GM18907 (cell line): ENCODE measurements at regions not wholly inside any gene's neighbourhood (a gene's known extent, or its start where the extent isn't known, plus 50 kb on each side); places are given as distances from the start of the nearest gene placed in this dataset.
A peak's percentile ranks its signal among the peaks of the same experiment; 100 is the strongest.

ENCODE experiments used
- ATAC-seq: cut with Tn5 transposase; IDR thresholded peaks from one replicate; pipeline ENCODE4 v1.9.1; 2021; ENCODE audit warnings: mild to moderate bottlenecking, moderate library complexity; ENCODE audit not compliant: unreplicated experiment

DNA sequence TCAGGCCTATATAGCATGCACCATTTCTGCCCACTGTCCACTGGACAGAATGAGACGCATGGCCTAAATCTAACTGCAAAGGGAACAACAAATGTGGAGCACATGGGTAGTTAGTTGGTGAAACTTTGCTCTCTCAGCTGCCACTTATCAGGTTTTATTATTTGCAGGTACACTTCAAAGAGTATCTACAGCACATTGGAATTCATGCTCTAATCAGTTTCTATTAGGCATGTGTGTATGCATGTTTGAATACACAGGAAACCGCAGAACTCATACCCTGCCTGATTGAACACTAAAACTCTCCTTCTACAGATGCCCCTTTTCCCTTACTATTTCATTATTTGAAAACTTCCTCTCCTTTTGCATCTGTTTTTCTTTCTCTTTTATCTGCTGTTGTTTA, 97.4 kb upstream of the HSF2 start:
- ATAC-seq = no peak

- no peak for ATAC-seq
Measured at GRCh38 chr6:122307577-122307976, 91.9 kb upstream of the HSF2 start.

DNA sequence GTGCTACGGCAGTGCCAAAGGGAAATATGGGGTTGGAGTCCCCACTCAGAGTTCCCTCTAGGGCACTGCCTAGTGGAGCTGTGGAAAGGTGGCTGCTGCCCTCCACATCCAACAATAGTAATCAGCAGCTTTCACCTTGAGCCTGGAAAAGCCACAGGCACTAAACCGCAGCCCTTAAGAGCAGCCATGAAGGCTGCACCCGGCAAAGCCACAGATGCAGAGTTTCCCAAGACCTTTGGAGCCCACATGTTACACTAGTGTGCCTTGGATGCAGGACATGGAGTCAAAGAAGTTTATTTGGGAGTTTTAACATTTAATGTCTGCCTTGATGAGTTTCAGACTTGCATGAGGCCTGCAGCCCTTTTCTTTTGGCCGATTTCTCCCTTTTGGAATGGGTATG, 91.4 kb upstream of the HSF2 start:
- ATAC-seq = no peak

DNA sequence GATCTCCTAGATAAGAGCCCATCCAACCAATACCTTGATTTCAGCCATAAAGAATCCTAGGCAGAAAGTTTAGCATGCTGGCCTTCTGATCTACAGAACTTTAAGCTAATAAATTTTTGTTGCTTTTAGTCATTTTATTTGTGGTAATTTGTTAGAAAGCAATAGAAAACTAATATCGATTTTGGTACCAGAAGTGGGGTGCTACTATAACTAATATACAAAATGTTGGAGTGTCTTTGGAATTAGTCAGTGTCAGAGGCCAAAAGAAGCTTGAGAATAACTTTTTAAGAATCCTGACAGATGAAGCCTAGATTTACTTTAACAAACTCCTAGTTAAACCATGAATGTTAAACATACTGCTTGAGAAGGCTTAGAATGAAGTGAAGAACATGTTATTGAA, 83.6 kb upstream of the HSF2 start:
- no peak for ATAC-seq

GRCh38 chr6:122322824-122323223, 76.6 kb upstream of the HSF2 start:
- ATAC-seq = peak; percentile 83

DNA sequence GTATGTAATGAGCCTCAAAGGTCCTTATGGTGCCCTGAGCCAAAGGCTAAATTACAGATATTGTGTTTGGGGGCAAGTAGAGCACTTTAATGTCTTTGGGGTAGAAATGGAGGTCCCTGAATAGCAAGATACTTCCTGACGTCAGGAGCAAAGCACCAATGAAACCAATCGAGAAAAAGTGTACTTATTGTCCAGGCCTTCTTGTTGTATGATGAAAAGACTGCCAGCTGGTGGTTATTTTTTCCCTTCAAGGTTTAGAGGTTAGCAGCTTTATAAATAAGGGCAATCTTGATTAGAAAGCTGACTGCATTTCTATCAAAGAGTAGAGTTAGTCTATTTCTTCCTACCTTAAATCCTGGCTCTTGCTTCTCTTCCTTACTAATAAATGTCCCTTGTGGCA, 76.1 kb upstream of the HSF2 start:
- ATAC-seq = peak; percentile 50

DNA sequence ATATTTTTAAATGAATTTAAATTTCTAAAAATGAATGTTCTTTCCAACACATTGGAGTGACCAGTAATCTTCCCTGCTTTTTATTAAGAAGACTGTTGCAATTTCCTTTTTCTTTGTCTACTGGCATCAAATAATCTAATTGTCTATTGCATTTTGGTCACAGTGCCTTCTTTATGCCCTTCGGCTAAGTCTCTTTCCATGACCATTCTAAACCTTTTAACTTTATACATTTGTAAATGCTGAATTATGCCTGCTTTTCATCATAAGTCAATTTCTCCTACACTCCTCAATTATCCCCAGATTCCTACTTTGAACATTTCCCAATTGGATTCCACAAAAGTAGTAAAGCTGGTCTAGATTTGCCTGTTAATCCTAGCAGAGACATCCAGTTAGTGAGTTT, 69.1 kb upstream of the HSF2 start:
- no peak for ATAC-seq

GRCh38 chr6:122337645-122338044, 61.8 kb upstream of the HSF2 start:
- no peak for ATAC-seq

DNA sequence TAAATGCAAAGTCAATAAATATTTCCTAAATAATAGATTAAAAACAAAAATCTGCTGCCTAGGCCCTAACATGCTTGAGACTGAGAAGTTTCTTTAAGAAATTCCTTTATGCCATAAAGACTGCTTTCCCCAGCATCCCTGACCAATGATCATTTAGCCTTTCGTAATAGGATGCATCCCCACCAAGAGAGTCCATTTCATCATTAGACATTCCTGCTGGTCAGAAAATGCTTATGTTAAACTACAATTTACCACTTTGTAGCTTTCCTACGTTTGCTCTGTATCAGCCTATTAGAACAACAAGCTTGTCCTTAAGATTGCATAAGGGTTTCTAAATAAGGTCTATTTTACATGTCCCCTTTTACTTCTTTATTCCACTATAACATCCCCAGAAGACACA, 59.8 kb upstream of the HSF2 start:
- no peak for ATAC-seq

GRCh38 chr6:122347280-122347679, 52.2 kb upstream of the HSF2 start:
- ATAC-seq = no peak

DNA sequence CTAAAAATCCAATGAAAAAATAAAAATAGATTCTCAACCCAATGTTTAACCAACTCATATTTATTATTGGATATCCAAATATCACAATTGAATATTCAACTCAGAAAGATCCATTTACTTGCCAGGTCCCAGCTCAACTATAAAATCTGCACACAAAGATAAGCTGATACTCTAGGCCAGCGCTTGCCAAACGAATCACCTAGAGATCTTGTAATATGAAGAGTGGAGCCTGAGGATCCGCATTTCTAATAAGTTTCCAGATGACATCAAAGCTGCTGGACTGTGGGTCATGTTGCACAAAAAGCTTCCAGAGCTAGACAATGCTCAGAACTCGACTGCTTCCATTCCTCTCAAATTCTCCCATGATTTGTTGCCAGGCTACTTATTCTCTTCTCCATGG, 51.7 kb upstream of the HSF2 start:
- ATAC-seq = no peak
